ENCODE measurements at regions not wholly inside any gene's neighbourhood (a gene's known extent, or its start where the extent isn't known, plus 50 kb on each side); places are given as distances from the start of the nearest gene placed in this dataset.

- TF ChIP-seq MLX (CRISPR knock-in tag; IDR thresholded peaks at IDR 0.05) (no peak), SP1 (CRISPR knock-in tag; conservative IDR thresholded peaks at IDR 0.05) (no peak), ATF1 (CRISPR knock-in tag; IDR thresholded peaks at IDR 0.05) (no peak), JAZF1 (CRISPR knock-in tag; IDR thresholded peaks at IDR 0.05) (no peak), ARID4B (CRISPR knock-in tag; IDR thresholded peaks at IDR 0.05; ENCODE audit: borderline replicate concordance) (no peak), NFE2L1 (CRISPR knock-in tag; IDR thresholded peaks at IDR 0.05) (no peak), FOXP4 (CRISPR knock-in tag; IDR thresholded peaks at IDR 0.05) (no peak), CREM (CRISPR knock-in tag; IDR thresholded peaks at IDR 0.05) (no peak), ZMAT4 (CRISPR knock-in tag; IDR thresholded peaks at IDR 0.05) (no peak), TP53 (CRISPR knock-in tag; IDR thresholded peaks at IDR 0.05) (no peak)
- Mint-ChIP-seq H3K36me3 (peaks cover 3% of the 10 kb centered on the region; the same call in 1 of the 2 replicates), H3K9me3 (peaks cover 18% of the 10 kb centered on the region), H3K4me1 (peaks cover 17% of the 10 kb centered on the region), H3K4me3 (no peak overlapping the region), H3K27ac (no peak overlapping the region), H3K27me3 (ENCODE audit: low read depth) (peaks cover 3% of the 10 kb centered on the region; the same call in 1 of the 2 replicates)
- ATAC-seq (no peak), DNase-seq (ENCODE audit: low spot score) (no peak)
- POLR2A ChIA-PET = no interaction called here
- CTCF ChIA-PET = no interaction called here
Observed at GRCh38 chr10:2754943-2755342, 312.4 kb upstream of the PFKP start.

- TF ChIP-seq ELF4 (CRISPR knock-in tag; IDR thresholded peaks at IDR 0.05; ENCODE audit: low read depth) (no peak), SMAD3 (CRISPR knock-in tag; IDR thresholded peaks at IDR 0.05; ENCODE audit: borderline replicate concordance) (no peak)
- Mint-ChIP-seq H3K36me3 (no peaks in the 10 kb centered on the region), H3K27me3 (ENCODE audit: low read depth) (peaks cover 4% of the 10 kb centered on the region), H3K4me3 (no peak overlapping the region), H3K27ac (no peak overlapping the region), H3K9me3 (peaks cover under 1% of the 10 kb centered on the region), H3K4me1 (peaks cover 11% of the 10 kb centered on the region)
- no peak for DNase-seq (ENCODE audit: low spot score)
- ATAC-seq = no peak
- ChIA-PET CTCF (no interaction called here), POLR2A (no interaction called here)
Observed at GRCh38 chr10:2748287-2748686, 319.1 kb upstream of the PFKP start.

- Mint-ChIP-seq H3K4me1 (0 out of 2 replicates have a peak, but pooled peaks cover 4% of the 10 kb centered on the region), H3K36me3 (no peaks in the 10 kb centered on the region), H3K27ac (no peak overlapping the region), H3K4me3 (no peak overlapping the region), H3K27me3 (ENCODE audit: low read depth) (peaks cover 4% of the 10 kb centered on the region), H3K9me3 (peaks cover 1% of the 10 kb centered on the region)
- POLR2A ChIA-PET = no interaction called here
- no peak for DNase-seq (ENCODE audit: low spot score)
- no peak for ATAC-seq
- CTCF ChIA-PET = no interaction called here
- TF ChIP-seq ZSCAN18 (CRISPR knock-in tag; IDR thresholded peaks at IDR 0.05) = no peak
- TF ChIP-seq SOX15 (CRISPR knock-in tag; IDR thresholded peaks at IDR 0.05) = no peak
- TF ChIP-seq ELF4 (CRISPR knock-in tag; IDR thresholded peaks at IDR 0.05; ENCODE audit: low read depth) = no peak
- no peak for TF ChIP-seq ZNF425 (CRISPR knock-in tag; conservative IDR thresholded peaks at IDR 0.05)
- no peak for TF ChIP-seq NR2C2 (CRISPR knock-in tag; IDR thresholded peaks at IDR 0.05)
- no peak for TF ChIP-seq AR (CRISPR knock-in tag; IDR thresholded peaks at IDR 0.05)
- no peak for TF ChIP-seq TEAD1 (CRISPR knock-in tag; IDR thresholded peaks at IDR 0.05)
- no peak for TF ChIP-seq TP53 (CRISPR knock-in tag; IDR thresholded peaks at IDR 0.05)
Observed at GRCh38 chr10:2746638-2747037, 320.7 kb upstream of the PFKP start.
